HCT116 (cell line): ENCODE measurements at regions not wholly inside any gene's neighbourhood (a gene's known extent, or its start where the extent isn't known, plus 50 kb on each side); places are given as distances from the start of the nearest gene placed in this dataset.

Experiments used
- ATAC-seq: fragments of 200-7000 bp; cut with Tn5 transposase; 2 replicates; pipeline ENCODE4 v1.9.1; 2020; ENCODE audit warnings: mild to moderate bottlenecking, moderate library complexity
- BruUV-seq: library from RNA; stranded (reverse); fragments of 400-500 nt; replicated peaks from 2 replicates; lab custom pipeline; 2021; lab: Mats Ljungman, UMichigan
- CTCF ChIA-PET: fragments of 300-600 bp; sonication (Branson Sonifier 250); formaldehyde crosslinking; loops from one replicate; lab custom pipeline; 2021; ENCODE audit warnings: antibody characterized with exemption; lab: Charles Lee
- POLR2A ChIA-PET: fragments of 300-600, 350-600 bp; sonication (Branson Sonifier 250); formaldehyde crosslinking; loops from one replicate; lab custom pipeline; 2021; ENCODE audit warnings: antibody characterized with exemption; lab: Charles Lee
- RAD21 ChIA-PET, 2 experiments: fragments of 300-600 bp; sonication (Branson Sonifier 250); formaldehyde crosslinking; loops; one replicate each; lab custom pipeline; 2023; ENCODE audit warnings: low total read pairs in 2 of 2; ENCODE audit not compliant: uncharacterized antibody in 2 of 2, unreplicated experiment in 2 of 2, low non-redundant PET in 1 of 2; lab: Charles Lee
- DNase-seq: peaks from one replicate; pipeline ENCODE4 v3.0.0-alpha.2; 2010; ENCODE audit warnings: low read depth, low spot score
- H2AFZ ChIP-seq: fragments of 200-600 bp; shearing (Covaris generic), sonication (generic); 2 replicates; pipeline ENCODE4 v1.6.1; 2017; ENCODE audit warnings: low read depth, mixed run types, mixed read lengths, antibody characterized with exemption, low read length; ENCODE audit not compliant: poor library complexity, severe bottlenecking
- H3K27ac ChIP-seq: 2 replicates; pipeline ENCODE4 v1.5.1; 2012; ENCODE audit warnings: low read depth, low read length
- H3K27me3 ChIP-seq: fragments of 200-600 bp; sonication (generic); 2 replicates; pipeline ENCODE4 v1.6.1; 2016; ENCODE audit warnings: mixed run types, low read length, mixed read lengths; ENCODE audit not compliant: insufficient read depth
- H3K36me3 ChIP-seq, 2 experiments: fragments of 200-500 bp in 1 of 2; fragments of 200-600 bp in 1 of 2; sonication (Bioruptor generic) in 1 of 2; sonication (generic) in 1 of 2; 2 replicates each; pipeline versions ENCODE4 v1.5.1 to v1.6.1; 2014 to 2016; ENCODE audit warnings: low read length in 2 of 2, inconsistent platforms in 1 of 2, mixed read lengths in 1 of 2, mixed run types in 1 of 2; ENCODE audit not compliant: insufficient read depth in 2 of 2, control insufficient read depth in 1 of 2
- H3K4me1 ChIP-seq, 2 experiments: fragments of 200-600 bp in 1 of 2; sonication (generic) in 1 of 2; 2 replicates each; pipeline versions ENCODE4 v1.5.1 to v1.6.1; 2012 to 2017; ENCODE audit warnings: low read length in 2 of 2, inconsistent platforms in 1 of 2, mild to moderate bottlenecking in 1 of 2, mixed read lengths in 1 of 2, mixed run types in 1 of 2, moderate library complexity in 1 of 2; ENCODE audit not compliant: insufficient read depth in 2 of 2, control insufficient read depth in 1 of 2
- H3K4me2 ChIP-seq: fragments of 200-600 bp; sonication (generic); 2 replicates; pipeline ENCODE4 v1.6.1; 2017; ENCODE audit warnings: mixed run types, low read length, mixed read lengths
- H3K4me3 ChIP-seq, 2 experiments: fragments of 200-600 bp in 1 of 2; sonication (generic) in 1 of 2; replicated peaks in 1 of 2; 2 replicates each; pipeline ENCODE4 v1.5.1; 2011 to 2016; ENCODE audit warnings: low read length in 2 of 2, control low read depth in 1 of 2, low read depth in 1 of 2, mild to moderate bottlenecking in 1 of 2, mixed read lengths in 1 of 2, mixed run types in 1 of 2
- H3K79me2 ChIP-seq: fragments of 200-600 bp; sonication (generic); 2 replicates; pipeline ENCODE4 v1.6.1; 2017; ENCODE audit warnings: mild to moderate bottlenecking, mixed run types, low read length, moderate library complexity, mixed read lengths; ENCODE audit not compliant: insufficient read depth
- H3K9ac ChIP-seq: fragments of 200-600 bp; sonication (generic); 2 replicates; pipeline ENCODE4 v1.6.1; 2016; ENCODE audit warnings: low read length, mixed read lengths
- H3K9me2 ChIP-seq: fragments of 200-600 bp; sonication (generic), shearing (Covaris generic); 2 replicates; pipeline ENCODE4 v1.6.1; 2017; ENCODE audit warnings: mixed run types, mild to moderate bottlenecking, moderate library complexity; ENCODE audit not compliant: insufficient read depth
- H3K9me3 ChIP-seq, 2 experiments: fragments of 200-500 bp in 1 of 2; fragments of 200-600 bp in 1 of 2; sonication (Bioruptor generic) in 1 of 2; sonication (generic) in 1 of 2; 2 replicates each; pipeline ENCODE4 v1.6.1; 2014 to 2017; ENCODE audit warnings: low read length in 2 of 2, mixed read lengths in 2 of 2, inconsistent platforms in 1 of 2, low read depth in 1 of 2, mild to moderate bottlenecking in 1 of 2, mixed run types in 1 of 2, moderate library complexity in 1 of 2; ENCODE audit not compliant: control insufficient read depth in 1 of 2, insufficient read depth in 1 of 2
- H4K20me1 ChIP-seq: fragments of 200-600 bp; sonication (generic), shearing (Covaris generic); 2 replicates; pipeline ENCODE4 v1.6.1; 2017; ENCODE audit warnings: mixed run types, mild to moderate bottlenecking, moderate library complexity; ENCODE audit not compliant: insufficient read depth
- EZH2phosphoT487 ChIP-seq: fragments of 200-600 bp; IDR thresholded peaks from 2 replicates; pipeline ENCODE4 v1.6.1; 2018; ENCODE audit warnings: antibody characterized with exemption, borderline replicate concordance
- FOSL1 ChIP-seq: IDR thresholded peaks from 2 replicates; pipeline ENCODE4 v1.6.1; 2012; ENCODE audit warnings: low read depth
- JUND ChIP-seq: IDR thresholded peaks from 2 replicates; pipeline ENCODE4 v1.6.1; 2012
- POLR2A ChIP-seq: IDR thresholded peaks from 2 replicates; pipeline ENCODE4 v1.7.0; 2011; ENCODE audit warnings: borderline replicate concordance; ENCODE audit not compliant: insufficient read depth, insufficient read length; ENCODE audit errors: extremely low read depth
- POLR2AphosphoS5 ChIP-seq: IDR thresholded peaks from 2 replicates; pipeline ENCODE4 v1.6.1; 2011; ENCODE audit warnings: mild to moderate bottlenecking, low read depth, low read length, moderate library complexity
- RAD21 ChIP-seq: IDR thresholded peaks from 2 replicates; pipeline ENCODE4 v1.6.1; 2012; ENCODE audit warnings: low read depth, mild to moderate bottlenecking
- SRF ChIP-seq: IDR thresholded peaks from 2 replicates; pipeline ENCODE4 v1.6.1; 2012; ENCODE audit warnings: low read depth
- YY1 ChIP-seq: IDR thresholded peaks from 2 replicates; pipeline ENCODE4 v1.6.1; 2011; ENCODE audit warnings: low read length, low read depth, moderate library complexity, mild to moderate bottlenecking; ENCODE audit not compliant: insufficient replicate concordance; ENCODE audit errors: extremely low read depth
- ZFX ChIP-seq: fragments of 450-650 bp; IDR thresholded peaks from 2 replicates; pipeline ENCODE4 v1.6.1; 2017
- intact Hi-C: fragments of 100-400 bp; cut with micrococcal nuclease; formaldehyde crosslinking; loops from 2 replicates; pipeline ENCODE4 v1.10.0; 2022
- TF ChIP-seq, protein P1 (sequence below): IDR thresholded peaks from 2 replicates; pipeline ENCODE4 v1.6.1; 2012; ENCODE audit warnings: low read depth
- TF ChIP-seq, protein P2 (sequence below): IDR thresholded peaks from 2 replicates; pipeline ENCODE4 v1.6.1; 2011; ENCODE audit warnings: mild to moderate bottlenecking, low read length, moderate library complexity; ENCODE audit not compliant: insufficient replicate concordance; ENCODE audit errors: extremely low read depth
- TF ChIP-seq, protein P3 (sequence below), 3 experiments: fragments of 200-600 bp in 1 of 3; sonication (generic) in 1 of 3; IDR thresholded peaks in 2 of 3; conservative IDR thresholded peaks in 1 of 3; 2 replicates each; pipeline ENCODE4 v1.5.1; 2012 to 2017; ENCODE audit warnings: low read depth in 2 of 3, low read length in 2 of 3, antibody characterized with exemption in 1 of 3, borderline replicate concordance in 1 of 3, control low read depth in 1 of 3, mild to moderate bottlenecking in 1 of 3, mixed read lengths in 1 of 3, mixed run types in 1 of 3, moderate library complexity in 1 of 3; ENCODE audit not compliant: insufficient read depth in 1 of 3
- TF ChIP-seq, protein P4 (sequence below): IDR thresholded peaks from 2 replicates; pipeline ENCODE4 v1.6.1; 2012

DNA sequence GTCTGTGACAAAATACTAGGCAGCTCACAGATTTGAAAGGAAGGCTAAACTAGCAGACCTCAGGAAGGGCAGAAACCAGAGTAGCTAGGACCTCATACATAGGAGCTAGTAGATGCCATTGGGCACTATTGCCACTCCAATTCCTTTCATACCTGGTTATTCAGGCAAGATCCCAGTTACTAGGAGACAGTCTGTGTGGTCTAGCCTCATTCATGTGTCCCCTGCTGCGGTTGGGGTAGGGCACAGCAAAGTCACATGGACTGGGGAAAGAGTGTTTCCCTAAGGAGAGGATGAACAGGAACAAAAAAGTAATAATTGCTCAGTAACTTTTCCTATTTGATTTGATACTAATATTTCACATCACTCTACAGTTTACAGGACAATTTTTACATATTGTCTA, 204.6 kb upstream of the HEY2 start (continued):
- TF ChIP-seq, protein P1, sequence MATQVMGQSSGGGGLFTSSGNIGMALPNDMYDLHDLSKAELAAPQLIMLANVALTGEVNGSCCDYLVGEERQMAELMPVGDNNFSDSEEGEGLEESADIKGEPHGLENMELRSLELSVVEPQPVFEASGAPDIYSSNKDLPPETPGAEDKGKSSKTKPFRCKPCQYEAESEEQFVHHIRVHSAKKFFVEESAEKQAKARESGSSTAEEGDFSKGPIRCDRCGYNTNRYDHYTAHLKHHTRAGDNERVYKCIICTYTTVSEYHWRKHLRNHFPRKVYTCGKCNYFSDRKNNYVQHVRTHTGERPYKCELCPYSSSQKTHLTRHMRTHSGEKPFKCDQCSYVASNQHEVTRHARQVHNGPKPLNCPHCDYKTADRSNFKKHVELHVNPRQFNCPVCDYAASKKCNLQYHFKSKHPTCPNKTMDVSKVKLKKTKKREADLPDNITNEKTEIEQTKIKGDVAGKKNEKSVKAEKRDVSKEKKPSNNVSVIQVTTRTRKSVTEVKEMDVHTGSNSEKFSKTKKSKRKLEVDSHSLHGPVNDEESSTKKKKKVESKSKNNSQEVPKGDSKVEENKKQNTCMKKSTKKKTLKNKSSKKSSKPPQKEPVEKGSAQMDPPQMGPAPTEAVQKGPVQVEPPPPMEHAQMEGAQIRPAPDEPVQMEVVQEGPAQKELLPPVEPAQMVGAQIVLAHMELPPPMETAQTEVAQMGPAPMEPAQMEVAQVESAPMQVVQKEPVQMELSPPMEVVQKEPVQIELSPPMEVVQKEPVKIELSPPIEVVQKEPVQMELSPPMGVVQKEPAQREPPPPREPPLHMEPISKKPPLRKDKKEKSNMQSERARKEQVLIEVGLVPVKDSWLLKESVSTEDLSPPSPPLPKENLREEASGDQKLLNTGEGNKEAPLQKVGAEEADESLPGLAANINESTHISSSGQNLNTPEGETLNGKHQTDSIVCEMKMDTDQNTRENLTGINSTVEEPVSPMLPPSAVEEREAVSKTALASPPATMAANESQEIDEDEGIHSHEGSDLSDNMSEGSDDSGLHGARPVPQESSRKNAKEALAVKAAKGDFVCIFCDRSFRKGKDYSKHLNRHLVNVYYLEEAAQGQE: no peak
- TF ChIP-seq ZFX (no peak), YY1 (no peak), JUND (no peak)

DNA sequence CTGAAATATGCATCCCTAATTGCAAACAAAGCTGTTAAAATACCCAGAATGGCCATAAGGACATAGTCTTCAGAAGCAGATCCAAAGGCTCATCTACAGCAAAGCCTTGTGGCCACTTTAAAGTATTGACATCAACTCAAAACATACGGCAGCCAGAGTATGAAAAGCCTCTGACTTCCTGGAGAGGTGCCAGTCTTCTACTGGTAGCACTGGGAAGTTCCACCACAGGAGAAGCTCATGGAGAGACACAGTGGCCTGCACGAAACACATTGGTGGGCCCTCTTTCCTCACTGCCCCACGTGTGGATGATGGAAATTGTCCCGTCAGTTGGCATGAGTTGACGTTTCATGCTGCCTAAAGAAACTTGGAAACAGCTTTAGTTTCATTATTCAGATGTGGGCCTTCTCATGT, 202.6 kb upstream of the HEY2 start:
- peak; percentile 13 for DNase-seq
- CTCF ChIA-PET: no interaction called here

More for the DNA sequence above, 202.6 kb upstream of the HEY2 start:
- Histone ChIP-seq H3K9me3 (no peaks in the 10 kb centered on the region), H4K20me1 (no peaks in the 10 kb centered on the region), H3K4me1 (0 out of 4 replicates have a peak, but pooled peaks cover 0 to 3% of the 10 kb centered on the region in 2 experiments), H3K9me2 (no peaks in the 10 kb centered on the region), H3K27ac (no peak overlapping the region), H3K36me3 (no peaks in the 10 kb centered on the region), H2AFZ (no peak overlapping the region), H3K79me2 (no peaks in the 10 kb centered on the region), H3K4me2 (no peak overlapping the region), H3K9ac (no peak overlapping the region), H3K4me3 (no peak overlapping the region), H3K27me3 (peaks cover 31% of the 10 kb centered on the region)
- ChIA-PET POLR2A (interaction anchor here (1.2 kb wide), 1 partner anchor 12 kb away, joined by 3 read pairs; no protein-coding TSS in a partner anchor), RAD21 (no interaction called here)
- BruUV-seq: no TSS peak
- peak; percentile 59 for ATAC-seq
- TF ChIP-seq, protein P2, sequence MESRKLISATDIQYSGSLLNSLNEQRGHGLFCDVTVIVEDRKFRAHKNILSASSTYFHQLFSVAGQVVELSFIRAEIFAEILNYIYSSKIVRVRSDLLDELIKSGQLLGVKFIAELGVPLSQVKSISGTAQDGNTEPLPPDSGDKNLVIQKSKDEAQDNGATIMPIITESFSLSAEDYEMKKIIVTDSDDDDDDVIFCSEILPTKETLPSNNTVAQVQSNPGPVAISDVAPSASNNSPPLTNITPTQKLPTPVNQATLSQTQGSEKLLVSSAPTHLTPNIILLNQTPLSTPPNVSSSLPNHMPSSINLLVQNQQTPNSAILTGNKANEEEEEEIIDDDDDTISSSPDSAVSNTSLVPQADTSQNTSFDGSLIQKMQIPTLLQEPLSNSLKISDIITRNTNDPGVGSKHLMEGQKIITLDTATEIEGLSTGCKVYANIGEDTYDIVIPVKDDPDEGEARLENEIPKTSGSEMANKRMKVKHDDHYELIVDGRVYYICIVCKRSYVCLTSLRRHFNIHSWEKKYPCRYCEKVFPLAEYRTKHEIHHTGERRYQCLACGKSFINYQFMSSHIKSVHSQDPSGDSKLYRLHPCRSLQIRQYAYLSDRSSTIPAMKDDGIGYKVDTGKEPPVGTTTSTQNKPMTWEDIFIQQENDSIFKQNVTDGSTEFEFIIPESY: no peak
- TF ChIP-seq SRF (no peak), JUND (no peak), EZH2phosphoT487 (no peak), YY1 (no peak), FOSL1 (no peak), RAD21 (peak; percentile 10; the same call in 1 of the 2 replicates), POLR2AphosphoS5 (no peak), POLR2A (no peak)
- TF ChIP-seq, protein P3, sequence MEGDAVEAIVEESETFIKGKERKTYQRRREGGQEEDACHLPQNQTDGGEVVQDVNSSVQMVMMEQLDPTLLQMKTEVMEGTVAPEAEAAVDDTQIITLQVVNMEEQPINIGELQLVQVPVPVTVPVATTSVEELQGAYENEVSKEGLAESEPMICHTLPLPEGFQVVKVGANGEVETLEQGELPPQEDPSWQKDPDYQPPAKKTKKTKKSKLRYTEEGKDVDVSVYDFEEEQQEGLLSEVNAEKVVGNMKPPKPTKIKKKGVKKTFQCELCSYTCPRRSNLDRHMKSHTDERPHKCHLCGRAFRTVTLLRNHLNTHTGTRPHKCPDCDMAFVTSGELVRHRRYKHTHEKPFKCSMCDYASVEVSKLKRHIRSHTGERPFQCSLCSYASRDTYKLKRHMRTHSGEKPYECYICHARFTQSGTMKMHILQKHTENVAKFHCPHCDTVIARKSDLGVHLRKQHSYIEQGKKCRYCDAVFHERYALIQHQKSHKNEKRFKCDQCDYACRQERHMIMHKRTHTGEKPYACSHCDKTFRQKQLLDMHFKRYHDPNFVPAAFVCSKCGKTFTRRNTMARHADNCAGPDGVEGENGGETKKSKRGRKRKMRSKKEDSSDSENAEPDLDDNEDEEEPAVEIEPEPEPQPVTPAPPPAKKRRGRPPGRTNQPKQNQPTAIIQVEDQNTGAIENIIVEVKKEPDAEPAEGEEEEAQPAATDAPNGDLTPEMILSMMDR (IDR thresholded peaks at IDR 0.05 in 2 of 3, conservative IDR thresholded peaks at IDR 0.05 in 1 of 3; ENCODE audit: borderline replicate concordance in 1 of 3, insufficient read depth in 1 of 3, low read depth in 2 of 3, low read length in 2 of 3): peak in 1 of 3 experiments; percentile 20; a peak in 1 of 6 replicates
- TF ChIP-seq, protein P4, sequence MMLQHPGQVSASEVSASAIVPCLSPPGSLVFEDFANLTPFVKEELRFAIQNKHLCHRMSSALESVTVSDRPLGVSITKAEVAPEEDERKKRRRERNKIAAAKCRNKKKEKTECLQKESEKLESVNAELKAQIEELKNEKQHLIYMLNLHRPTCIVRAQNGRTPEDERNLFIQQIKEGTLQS: no peak
- intact Hi-C loops: no loop called here
